HG02642 (cell line): ENCODE measurements at regions not wholly inside any gene's neighbourhood (a gene's known extent, or its start where the extent isn't known, plus 50 kb on each side); places are given as distances from the start of the nearest gene placed in this dataset.
"Not testable (repeated sequence)": the region's sequence is repeated elsewhere in the genome, so short reads cannot be mapped to it uniquely, and the experiment has no call there.

Experiments used
- ATAC-seq: cut with Tn5 transposase; IDR thresholded peaks from one replicate; pipeline ENCODE4 v1.9.1; 2021; ENCODE audit warnings: mild to moderate bottlenecking; ENCODE audit not compliant: unreplicated experiment, poor library complexity

DNA sequence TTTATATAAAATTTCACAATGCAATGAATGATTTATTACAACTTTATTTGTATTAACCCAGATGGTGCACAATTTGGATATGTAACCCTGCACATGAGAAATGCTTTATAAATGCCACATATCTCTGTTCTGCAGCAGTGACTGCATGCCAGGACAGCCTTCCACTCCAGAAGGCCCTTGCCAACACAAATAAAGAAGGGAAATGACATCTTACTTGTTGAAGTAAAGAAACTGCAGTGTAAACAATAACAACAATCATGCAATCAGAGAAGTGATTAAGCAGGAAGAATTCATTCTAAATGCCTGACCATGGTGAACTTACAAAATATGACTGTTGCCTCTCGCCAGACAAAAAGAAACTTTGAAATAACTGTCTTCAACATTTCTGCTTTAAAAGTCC is 129.9 kb upstream of the CHST9 start:
- no peak for ATAC-seq

DNA sequence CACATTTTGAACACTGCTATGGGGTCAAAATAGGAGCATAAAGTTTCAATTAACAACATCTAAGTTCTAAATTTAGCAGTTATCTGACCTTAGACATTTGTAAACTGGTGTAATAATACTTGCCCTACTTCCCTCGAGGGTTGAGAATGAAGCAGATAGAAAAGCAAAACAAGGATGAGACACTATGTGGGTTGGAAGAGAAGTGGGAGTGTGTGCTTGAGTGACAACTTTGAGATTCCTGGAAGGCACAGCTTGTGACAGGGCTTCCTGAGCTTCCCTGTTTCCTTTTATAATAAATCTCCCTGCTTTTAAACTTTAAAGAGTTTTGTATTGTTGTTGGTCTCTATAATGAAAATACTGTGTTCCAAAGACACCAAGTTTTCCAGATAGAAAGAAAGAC is 128.6 kb upstream of the CHST9 start:
- no peak for ATAC-seq

DNA sequence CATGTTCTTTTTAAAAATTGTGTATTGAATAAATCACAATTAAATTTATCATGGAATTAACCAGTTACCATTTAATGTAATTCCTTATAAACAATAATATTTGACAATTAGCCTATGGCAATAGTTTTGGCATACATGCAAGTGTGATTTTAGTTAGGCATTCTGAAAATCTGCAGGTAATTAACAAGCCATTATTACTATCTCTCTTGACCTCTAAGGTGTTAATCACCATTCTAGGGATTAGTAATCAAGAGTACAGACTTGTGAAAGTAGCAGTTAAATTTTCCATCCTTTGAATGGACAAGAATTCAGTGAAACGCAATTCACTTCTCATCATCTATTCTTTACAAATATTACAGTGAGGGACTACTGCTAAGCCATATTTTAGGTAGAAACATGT is 127.7 kb upstream of the CHST9 start:
- no peak for ATAC-seq

DNA sequence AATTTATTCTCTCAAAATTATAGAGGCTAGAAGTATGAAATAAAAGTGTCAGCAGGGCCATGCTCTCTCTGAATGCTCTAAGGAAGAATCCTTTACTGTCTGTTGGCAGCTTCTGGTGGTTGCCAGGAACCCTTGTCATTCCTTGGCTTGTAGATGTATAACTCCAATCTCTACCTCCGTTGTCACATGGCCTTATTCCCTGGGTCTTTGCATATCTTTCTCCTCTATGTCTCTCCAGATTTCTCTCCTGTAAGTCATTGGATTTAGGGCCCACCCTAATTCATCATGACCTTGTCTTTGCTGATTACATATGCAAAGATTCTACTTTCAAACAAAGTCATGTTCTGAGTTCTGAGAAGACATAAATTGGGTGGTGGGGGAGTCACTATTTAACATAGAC is 127.0 kb upstream of the CHST9 start:
- ATAC-seq, result no peak

- no peak for ATAC-seq
These were observed 126.0 kb upstream of the CHST9 start for GRCh38 chr18:27311114-27311513.

DNA sequence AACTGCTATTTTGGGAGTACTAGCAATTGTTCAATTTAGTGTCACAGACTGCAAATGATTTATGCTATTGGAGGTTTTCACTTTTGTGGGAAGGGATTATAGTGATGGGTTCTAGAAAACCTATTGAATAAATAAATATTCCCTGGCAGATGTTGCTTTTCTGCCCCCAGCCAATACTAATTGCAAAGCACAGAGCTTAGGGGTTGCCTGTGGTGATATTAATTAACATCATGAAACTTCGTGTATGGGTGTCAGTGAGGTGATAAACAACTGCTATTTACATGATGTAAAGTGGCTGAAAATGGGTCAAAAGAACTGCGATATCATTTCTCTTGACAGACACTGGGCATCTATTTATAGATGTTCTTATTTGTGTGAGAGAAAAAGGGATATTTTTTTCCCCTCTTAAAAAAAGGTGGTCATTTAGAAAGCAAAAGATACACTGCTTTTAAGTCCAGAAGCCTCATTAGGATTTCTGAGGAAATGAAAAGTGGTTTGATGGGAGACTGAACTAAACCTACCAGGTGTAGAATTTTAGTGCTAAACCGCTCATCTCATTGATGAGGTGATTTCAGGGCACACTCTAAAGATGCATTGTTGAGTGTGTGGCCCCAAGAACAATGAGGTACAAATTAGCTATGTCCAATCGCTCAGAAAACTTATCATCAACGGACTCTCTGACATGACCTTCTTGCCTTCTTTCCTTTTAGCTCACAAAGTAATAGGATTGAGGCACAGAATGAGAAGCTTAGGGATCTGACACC is 116.7 kb upstream of the CHST9 start:
- ATAC-seq, result no peak

DNA sequence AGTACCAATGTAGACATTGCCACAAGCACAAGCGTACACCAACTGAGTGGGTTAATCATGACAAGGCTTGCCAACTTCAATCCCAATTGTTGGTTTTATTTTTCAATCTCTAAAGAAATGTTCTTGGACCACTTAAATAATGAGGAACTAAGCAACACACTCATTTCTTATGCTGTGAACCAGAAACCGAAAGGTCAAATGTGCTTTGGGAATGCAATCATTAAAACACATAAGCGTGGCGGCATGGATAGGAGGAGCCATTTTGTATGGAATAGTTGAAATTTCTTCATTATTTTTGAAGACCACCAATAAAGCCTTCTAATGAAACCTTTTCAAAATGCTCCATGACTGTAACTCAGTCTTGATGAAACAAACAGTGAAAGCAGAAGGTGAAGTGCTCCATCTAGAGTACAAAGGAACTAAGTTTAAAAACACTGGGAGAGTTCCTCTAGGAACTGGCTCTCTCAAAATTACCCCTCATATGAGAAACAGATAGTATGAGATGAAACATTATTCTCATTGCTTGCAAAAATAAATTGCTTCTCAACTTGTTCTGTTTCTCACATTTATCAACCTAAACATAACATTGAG is 113.2 kb upstream of the CHST9 start:
- ATAC-seq, result no peak

GRCh38 chr18:27285973-27286562 is 101.0 kb upstream of the CHST9 start:
- not testable (repeated sequence) for ATAC-seq

- ATAC-seq, result no peak
These were observed 93.0 kb upstream of the CHST9 start for GRCh38 chr18:27278131-27278530.

DNA sequence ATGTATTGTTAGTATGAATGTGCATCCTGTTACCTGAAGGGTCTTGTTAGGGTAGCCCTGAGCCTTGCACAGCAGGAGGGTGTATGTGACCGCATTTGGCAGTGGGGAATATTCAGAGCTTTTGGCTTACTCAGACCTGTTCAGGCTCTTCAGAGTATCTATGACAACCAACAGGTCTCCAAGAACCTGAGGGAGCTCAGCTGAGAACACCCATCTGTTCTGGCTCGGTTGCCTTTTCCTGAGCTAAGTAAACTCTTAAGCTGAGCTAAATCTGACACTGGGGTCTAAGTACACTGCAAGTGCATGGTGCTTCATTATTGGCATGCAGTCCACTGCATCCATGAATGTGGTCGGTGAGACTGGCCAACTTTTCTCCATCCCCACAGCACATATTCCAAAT is 92.4 kb upstream of the CHST9 start:
- no peak for ATAC-seq

- ATAC-seq, result no peak
These were observed 91.8 kb upstream of the CHST9 start for GRCh38 chr18:27276886-27277285.

DNA sequence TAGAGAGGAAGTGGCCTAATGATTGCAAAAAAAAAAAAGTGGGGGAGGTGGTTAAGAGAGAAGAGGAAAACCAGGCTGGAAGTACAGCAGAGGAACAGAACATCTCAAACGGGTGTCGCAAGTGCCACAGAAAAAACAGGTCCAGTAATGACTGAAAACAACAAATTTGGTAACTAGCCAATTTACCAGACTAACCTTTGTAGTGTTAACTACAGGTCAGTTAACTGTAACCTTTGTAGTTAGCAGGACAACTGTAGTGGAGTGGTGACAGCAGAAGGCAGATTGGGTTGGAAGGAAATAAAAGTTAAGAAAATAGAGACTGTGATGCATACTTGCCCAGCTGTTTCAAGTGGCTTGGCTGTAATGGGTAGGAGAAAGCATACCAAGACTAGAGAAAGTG is 91.4 kb upstream of the CHST9 start:
- ATAC-seq, result no peak

DNA sequence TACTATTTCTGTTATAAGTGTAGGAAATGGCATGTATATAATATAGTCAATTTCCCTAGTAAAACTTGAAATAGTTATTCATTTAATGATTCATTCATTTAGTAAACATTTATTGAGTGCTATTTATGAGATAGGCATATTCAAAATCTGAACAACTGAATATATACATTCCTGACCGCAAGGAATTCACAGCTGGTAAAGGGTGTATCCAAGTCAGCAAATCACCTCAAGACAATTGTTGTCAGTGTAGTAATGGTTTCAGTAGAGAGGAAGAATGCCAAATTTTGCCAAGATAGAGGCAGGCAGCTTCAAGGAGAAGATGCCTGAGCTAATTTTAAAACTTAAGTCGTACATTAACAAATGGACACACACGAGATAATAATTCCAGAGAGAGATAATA is 89.8 kb upstream of the CHST9 start:
- no peak for ATAC-seq

DNA sequence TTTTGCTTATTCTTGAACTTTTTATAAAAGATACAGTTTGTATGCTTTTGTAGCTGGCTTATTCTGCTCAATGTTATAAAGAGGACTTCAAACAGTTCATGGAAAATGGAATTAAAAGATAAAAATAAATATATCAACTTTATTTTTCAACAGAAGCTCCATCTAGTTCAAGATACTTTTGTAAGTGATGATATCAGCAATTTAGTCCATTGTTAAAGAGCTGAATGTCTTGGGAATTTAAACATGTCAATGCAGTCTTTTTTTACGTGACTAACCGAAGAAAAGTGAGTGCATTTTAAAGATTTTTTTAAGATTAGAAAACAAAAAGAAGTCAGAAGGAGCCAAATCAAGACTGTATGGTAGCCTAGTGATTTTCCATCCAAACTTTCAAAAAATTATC is 85.4 kb upstream of the CHST9 start:
- ATAC-seq, result no peak

DNA sequence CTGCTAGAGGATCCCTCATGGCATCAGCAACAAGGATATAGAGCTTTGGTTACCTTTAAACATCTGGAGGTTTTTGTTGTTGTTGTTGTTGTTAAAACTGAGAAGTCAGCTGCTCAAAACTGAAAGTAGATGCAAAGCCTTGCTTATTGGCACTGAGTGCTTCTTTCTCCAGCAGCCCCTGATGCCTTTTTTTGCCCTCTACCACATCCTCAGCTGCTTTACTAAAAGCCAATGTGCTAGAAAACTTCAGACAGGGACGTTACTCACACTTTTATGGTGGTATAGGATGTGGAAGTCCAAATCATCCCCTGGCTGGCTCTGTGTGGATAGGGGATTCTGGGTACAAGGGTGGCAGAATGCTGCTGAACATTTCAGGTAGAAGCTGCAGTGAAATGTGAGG is 78.3 kb upstream of the CHST9 start:
- ATAC-seq, result no peak

DNA sequence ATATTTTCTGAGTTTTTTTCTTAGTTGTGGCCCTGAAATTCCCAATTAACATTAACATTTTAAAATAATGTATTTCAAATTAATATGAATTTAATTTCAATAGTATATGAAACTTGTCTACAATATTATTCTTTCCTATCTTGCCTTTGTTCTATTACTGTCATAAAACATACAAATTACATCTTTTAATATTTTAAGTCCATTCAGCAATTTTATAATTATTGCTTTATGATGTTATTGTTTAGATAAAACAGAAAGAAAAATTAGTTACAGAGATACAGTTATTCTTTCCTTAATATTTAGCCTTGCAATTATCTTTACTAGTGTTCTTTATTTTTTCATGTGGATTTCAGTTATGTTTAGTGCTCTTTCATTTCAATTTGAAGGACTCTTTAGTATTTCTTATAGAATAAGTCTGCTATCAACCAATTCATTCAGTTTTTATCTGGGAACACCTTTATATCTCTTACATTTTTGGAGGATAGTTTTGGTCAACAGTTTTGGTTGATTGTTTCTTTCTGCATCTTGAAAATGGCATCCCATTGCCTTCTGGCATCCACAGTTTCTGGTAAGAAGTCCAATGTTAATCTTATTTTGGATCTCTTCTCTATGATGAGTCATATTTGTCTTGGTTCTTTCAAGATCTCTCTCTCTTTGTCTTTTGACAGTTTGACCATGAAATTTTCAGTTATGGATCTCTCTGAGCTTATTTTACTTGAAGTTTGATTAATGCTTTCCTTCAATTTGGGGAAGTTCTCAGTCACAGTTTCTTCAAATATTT is 76.9 kb upstream of the CHST9 start:
- ATAC-seq, result no peak

GRCh38 chr18:27253571-27253970 is 68.5 kb upstream of the CHST9 start:
- ATAC-seq, result no peak

- ATAC-seq, result no peak
These were observed 65.4 kb upstream of the CHST9 start for GRCh38 chr18:27250471-27250870.

- ATAC-seq, result no peak
These were observed 64.8 kb upstream of the CHST9 start for GRCh38 chr18:27249933-27250332.

GRCh38 chr18:27244259-27244658 is 59.2 kb upstream of the CHST9 start:
- ATAC-seq, result no peak

- ATAC-seq, result no peak
These were observed 57.4 kb upstream of the CHST9 start for GRCh38 chr18:27242392-27243047.
